ENCODE measurements at regions not wholly inside any gene's neighbourhood (a gene's known extent, or its start where the extent isn't known, plus 50 kb on each side); places are given as distances from the start of the nearest gene placed in this dataset.

GRCh38 chr2:236516708-236517107 is 52.9 kb upstream of the ACKR3 start:
- TF ChIP-seq CTCF (IDR thresholded peaks at IDR 0.05; ENCODE audit: low read depth, low read length) = no peak
- Histone ChIP-seq H3K4me3 (ENCODE audit: low read depth, low read length) (no peak overlapping the region), H3K36me3 (no peaks in the 10 kb centered on the region), H3K27ac (no peak overlapping the region), H3K27me3 (ENCODE audit: insufficient read depth, low read depth, severe bottlenecking) (no peaks in the 10 kb centered on the region), H3K9me3 (ENCODE audit: severe bottlenecking) (no peaks in the 10 kb centered on the region)
- DNase-seq = no peak

GRCh38 chr2:236517251-236518031 is 52.2 kb upstream of the ACKR3 start:
- H3K36me3 ChIP-seq = no peaks in the 10 kb centered on the region
- no peak overlapping the region for H3K27ac ChIP-seq
- no peak for TF ChIP-seq CTCF (IDR thresholded peaks at IDR 0.05; ENCODE audit: low read depth, low read length)
- no peak overlapping the region for H3K4me3 ChIP-seq (ENCODE audit: low read depth, low read length)
- DNase-seq = no peak
- no peaks in the 10 kb centered on the region for H3K9me3 ChIP-seq (ENCODE audit: severe bottlenecking)
- no peaks in the 10 kb centered on the region for H3K27me3 ChIP-seq (ENCODE audit: insufficient read depth, low read depth, severe bottlenecking)

Data from WERI-Rb-1 (cell line).